ENCODE measurements at regions not wholly inside any gene's neighbourhood (a gene's known extent, or its start where the extent isn't known, plus 50 kb on each side); places are given as distances from the start of the nearest gene placed in this dataset.

DNA sequence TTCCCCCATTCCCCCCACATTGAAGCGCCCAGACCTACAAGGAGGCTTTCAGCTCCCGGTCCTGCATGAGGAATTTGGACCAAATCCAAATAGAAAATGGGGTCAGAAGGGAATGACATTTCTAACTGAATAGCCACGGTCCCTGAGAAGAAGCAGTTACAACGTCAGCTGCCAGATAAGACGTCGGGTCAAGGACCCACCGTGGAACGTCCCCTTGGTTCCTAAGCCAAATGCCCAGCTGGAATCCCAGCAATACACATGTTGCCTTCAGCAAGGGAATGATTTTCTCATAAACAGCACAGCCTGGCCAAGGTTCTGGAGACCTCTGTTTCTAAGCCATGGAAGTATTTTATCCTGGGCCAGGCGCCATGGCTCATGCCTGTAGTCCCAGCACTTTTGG, 109.1 kb upstream of the PEG3 start:
- TF ChIP-seq, protein P1, sequence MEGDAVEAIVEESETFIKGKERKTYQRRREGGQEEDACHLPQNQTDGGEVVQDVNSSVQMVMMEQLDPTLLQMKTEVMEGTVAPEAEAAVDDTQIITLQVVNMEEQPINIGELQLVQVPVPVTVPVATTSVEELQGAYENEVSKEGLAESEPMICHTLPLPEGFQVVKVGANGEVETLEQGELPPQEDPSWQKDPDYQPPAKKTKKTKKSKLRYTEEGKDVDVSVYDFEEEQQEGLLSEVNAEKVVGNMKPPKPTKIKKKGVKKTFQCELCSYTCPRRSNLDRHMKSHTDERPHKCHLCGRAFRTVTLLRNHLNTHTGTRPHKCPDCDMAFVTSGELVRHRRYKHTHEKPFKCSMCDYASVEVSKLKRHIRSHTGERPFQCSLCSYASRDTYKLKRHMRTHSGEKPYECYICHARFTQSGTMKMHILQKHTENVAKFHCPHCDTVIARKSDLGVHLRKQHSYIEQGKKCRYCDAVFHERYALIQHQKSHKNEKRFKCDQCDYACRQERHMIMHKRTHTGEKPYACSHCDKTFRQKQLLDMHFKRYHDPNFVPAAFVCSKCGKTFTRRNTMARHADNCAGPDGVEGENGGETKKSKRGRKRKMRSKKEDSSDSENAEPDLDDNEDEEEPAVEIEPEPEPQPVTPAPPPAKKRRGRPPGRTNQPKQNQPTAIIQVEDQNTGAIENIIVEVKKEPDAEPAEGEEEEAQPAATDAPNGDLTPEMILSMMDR (IDR thresholded peaks at IDR 0.05): no peak
- TF ChIP-seq POLR2A (IDR thresholded peaks at IDR 0.05): no peak

Measured in tibial nerve (tissue), 3 donors.